ENCODE measurements at regions not wholly inside any gene's neighbourhood (a gene's known extent, or its start where the extent isn't known, plus 50 kb on each side); places are given as distances from the start of the nearest gene placed in this dataset.

- no peak for TF ChIP-seq USF2 (IDR thresholded peaks at IDR 0.05; ENCODE audit: low read depth, low read length)
- no peak for TF ChIP-seq USF2 (CRISPR knock-in tag; IDR thresholded peaks at IDR 0.05; ENCODE audit: borderline replicate concordance)
- no peak for TF ChIP-seq SRY (CRISPR knock-in tag; IDR thresholded peaks at IDR 0.05)
- TF ChIP-seq ZKSCAN5 (CRISPR knock-in tag; IDR thresholded peaks at IDR 0.05), result no peak
- no peak for TF ChIP-seq AFF4 (CRISPR knock-in tag; IDR thresholded peaks at IDR 0.05)
- no peak for TF ChIP-seq ZNF513 (CRISPR knock-in tag; conservative IDR thresholded peaks at IDR 0.05)
- TF ChIP-seq ZNF30 (CRISPR knock-in tag; IDR thresholded peaks at IDR 0.05), result no peak
These were observed 861.7 kb upstream of the NR2F2 start (continued) for GRCh38 chr15:95468820-95469219.
